Liver (tissue), 7 donors: ENCODE measurements at regions not wholly inside any gene's neighbourhood (a gene's known extent, or its start where the extent isn't known, plus 50 kb on each side); places are given as distances from the start of the nearest gene placed in this dataset.

ENCODE experiments used
- DNase-seq: peaks from one replicate; pipeline ENCODE4 v3.0.0-alpha.2; 2017; ENCODE audit warnings: low spot score
- H3K27ac ChIP-seq, 2 donors: one replicate each; pipeline ENCODE4 v1.7.0; 2013; ENCODE audit warnings: inconsistent platforms in 2 of 2, low read length in 2 of 2, control low read depth in 1 of 2, low read depth in 1 of 2, mild to moderate bottlenecking in 1 of 2
- H3K27me3 ChIP-seq, 4 donors: one replicate each; pipeline versions ENCODE4 v1.6.1 to v1.7.0; 2013; ENCODE audit warnings: low read length in 3 of 4, inconsistent platforms in 1 of 4, mild to moderate bottlenecking in 1 of 4, moderate library complexity in 1 of 4; ENCODE audit not compliant: control insufficient read depth in 4 of 4, insufficient read depth in 4 of 4
- H3K36me3 ChIP-seq, 4 donors: one replicate each; pipeline versions ENCODE4 v1.6.1 to v1.7.0; 2013; ENCODE audit warnings: low read length in 3 of 4, mild to moderate bottlenecking in 3 of 4, low read depth in 1 of 4, moderate library complexity in 1 of 4; ENCODE audit not compliant: control insufficient read depth in 4 of 4, insufficient read depth in 3 of 4
- H3K4me1 ChIP-seq, 4 donors: one replicate each; pipeline versions ENCODE4 v1.6.1 to v1.7.0; 2013; ENCODE audit warnings: low read length in 3 of 4, mild to moderate bottlenecking in 3 of 4, moderate library complexity in 1 of 4; ENCODE audit not compliant: control insufficient read depth in 4 of 4, insufficient read depth in 4 of 4
- H3K4me3 ChIP-seq, 3 donors: one replicate each; pipeline versions ENCODE4 v1.6.1 to v1.7.0; 2013; ENCODE audit warnings: low read length in 3 of 3, control low read depth in 1 of 3, low read depth in 1 of 3, mild to moderate bottlenecking in 1 of 3
- H3K9ac ChIP-seq, 2 donors: one replicate each; pipeline ENCODE4 v1.7.0; 2013; ENCODE audit warnings: low read length in 2 of 2, mild to moderate bottlenecking in 2 of 2, moderate library complexity in 2 of 2, control low read depth in 1 of 2, low read depth in 1 of 2
- H3K9me3 ChIP-seq, 4 donors: one replicate each; pipeline versions ENCODE4 v1.6.1 to v1.7.0; 2013; ENCODE audit warnings: low read length in 3 of 4; ENCODE audit not compliant: control insufficient read depth in 4 of 4
- ATF3 ChIP-seq: IDR thresholded peaks from 2 replicates; pipeline ENCODE4 v1.6.1; 2016; ENCODE audit warnings: antibody characterized with exemption
- EGR1 ChIP-seq, 2 donors: IDR thresholded peaks; 2 replicates each; pipeline ENCODE4 v1.6.1; 2016 to 2018; ENCODE audit warnings: antibody characterized with exemption in 2 of 2, low read depth in 2 of 2
- FOXA1 ChIP-seq: IDR thresholded peaks from 2 replicates; pipeline ENCODE4 v1.6.1; 2016; ENCODE audit warnings: antibody characterized with exemption
- FOXA2 ChIP-seq: IDR thresholded peaks from 2 replicates; pipeline ENCODE4 v1.6.1; 2016; ENCODE audit warnings: antibody characterized with exemption
- GABPA ChIP-seq, 2 donors: IDR thresholded peaks in 1 of 2; conservative IDR thresholded peaks in 1 of 2; 2 replicates each; pipeline ENCODE4 v1.6.1; 2016; ENCODE audit warnings: antibody characterized with exemption in 2 of 2, mild to moderate bottlenecking in 1 of 2, moderate library complexity in 1 of 2
- HNF4A ChIP-seq, 2 donors: conservative IDR thresholded peaks; 2 replicates each; pipeline ENCODE4 v1.6.1; 2016; ENCODE audit warnings: antibody characterized with exemption in 2 of 2, mild to moderate bottlenecking in 2 of 2
- HNF4G ChIP-seq: IDR thresholded peaks from 2 replicates; pipeline ENCODE4 v1.6.1; 2016; ENCODE audit warnings: antibody characterized with exemption
- MAX ChIP-seq: IDR thresholded peaks from 2 replicates; pipeline ENCODE4 v1.6.1; 2016; ENCODE audit warnings: antibody characterized with exemption
- RAD21 ChIP-seq, 2 donors: IDR thresholded peaks; 2 replicates each; pipeline ENCODE4 v1.6.1; 2016; ENCODE audit warnings: antibody characterized with exemption in 2 of 2, mild to moderate bottlenecking in 2 of 2
- REST ChIP-seq: IDR thresholded peaks from 2 replicates; pipeline ENCODE4 v1.6.1; 2016; ENCODE audit warnings: antibody characterized with exemption, mild to moderate bottlenecking
- RXRA ChIP-seq, 2 donors: IDR thresholded peaks; 2 replicates each; pipeline ENCODE4 v1.6.1; 2017 to 2018; ENCODE audit warnings: antibody characterized with exemption in 2 of 2, mild to moderate bottlenecking in 1 of 2
- TAF1 ChIP-seq: conservative IDR thresholded peaks from 2 replicates; pipeline ENCODE4 v1.6.1; 2016; ENCODE audit warnings: antibody characterized with exemption, mild to moderate bottlenecking
- YY1 ChIP-seq: IDR thresholded peaks from 2 replicates; pipeline ENCODE4 v1.6.1; 2016; ENCODE audit warnings: antibody characterized with exemption, mild to moderate bottlenecking
- WGBS: extraction: QIAGEN DNeasy Blood & Tissue Kit; methylation state at CpG from one replicate; pipeline ENCODE4 v1.1.7; 2013; 5-methylcytosine and 5-hydroxymethylcytosine counted together
- donor health status: healthy.
- donor health status: healthy.
- donor health status: healthy.
- donor health status: healthy.

GRCh38 chr15:94674296-94674695 lies 442.9 kb downstream of the MCTP2 start:
- Histone ChIP-seq H3K27me3 (peaks cover 0 to 10% (median 0%) of the 10 kb centered on the region in 4 donors), H3K4me3 (no peak overlapping the region), H3K36me3 (no peaks in the 10 kb centered on the region), H3K27ac (no peak overlapping the region), H3K9me3 (no peaks in the 10 kb centered on the region), H3K9ac (no peak overlapping the region), H3K4me1 (no peaks in the 10 kb centered on the region)
- TF ChIP-seq GABPA (IDR thresholded peaks at IDR 0.05 in 1 of 2, conservative IDR thresholded peaks at IDR 0.05 in 1 of 2) (no peak), HNF4G (no peak)
- 84% methylated on average over 10 of the region's 10 CpGs for WGBS
- no peak for DNase-seq

- Histone ChIP-seq H3K4me1 (no peaks in the 10 kb centered on the region), H3K27me3 (peaks cover 0 to 8% (median 0%) of the 10 kb centered on the region in 4 donors), H3K9me3 (no peaks in the 10 kb centered on the region), H3K4me3 (no peak overlapping the region), H3K27ac (no peak overlapping the region), H3K9ac (no peak overlapping the region), H3K36me3 (no peaks in the 10 kb centered on the region)
- WGBS, result 83% methylated on average over 9 of the region's 9 CpGs
- DNase-seq, result no peak
- TF ChIP-seq TAF1, result no peak
- no peak for TF ChIP-seq YY1
Measured at GRCh38 chr15:94677202-94677790, 445.9 kb downstream of the MCTP2 start.

GRCh38 chr15:94682171-94682570 lies 450.8 kb downstream of the MCTP2 start:
- Histone ChIP-seq H3K27ac (no peak overlapping the region), H3K36me3 (no peaks in the 10 kb centered on the region), H3K27me3 (peaks cover 0 to 10% (median 0%) of the 10 kb centered on the region in 4 donors), H3K4me1 (no peaks in the 10 kb centered on the region), H3K9me3 (no peaks in the 10 kb centered on the region), H3K9ac (no peak overlapping the region), H3K4me3 (no peak overlapping the region)
- 84% methylated on average over 3 of the region's 3 CpGs for WGBS
- TF ChIP-seq FOXA2 (no peak), MAX (no peak), EGR1 (IDR thresholded peaks at IDR 0.05; ENCODE audit: low read depth in 2 of 2) (no peak), REST (no peak), RAD21 (IDR thresholded peaks at IDR 0.05) (no peak)
- no peak for DNase-seq

GRCh38 chr15:94683902-94684301 lies 452.5 kb downstream of the MCTP2 start:
- TF ChIP-seq RAD21 (IDR thresholded peaks at IDR 0.05), result no peak
- TF ChIP-seq FOXA2, result no peak
- TF ChIP-seq YY1, result no peak
- no peak for TF ChIP-seq RXRA (IDR thresholded peaks at IDR 0.05)
- TF ChIP-seq ATF3, result no peak
- TF ChIP-seq FOXA1, result no peak
- no peak for TF ChIP-seq GABPA (IDR thresholded peaks at IDR 0.05 in 1 of 2, conservative IDR thresholded peaks at IDR 0.05 in 1 of 2)
- no peak for TF ChIP-seq TAF1
- TF ChIP-seq HNF4G, result no peak
- TF ChIP-seq REST, result no peak
- no peak for TF ChIP-seq EGR1 (IDR thresholded peaks at IDR 0.05; ENCODE audit: low read depth in 2 of 2)
- TF ChIP-seq MAX, result no peak
- no peak for TF ChIP-seq HNF4A (conservative IDR thresholded peaks at IDR 0.05)
- no peak for DNase-seq
- Histone ChIP-seq H3K4me1 (no peaks in the 10 kb centered on the region), H3K4me3 (no peak overlapping the region), H3K9me3 (no peaks in the 10 kb centered on the region), H3K9ac (no peak overlapping the region), H3K27me3 (peaks cover 0 to 10% (median 0%) of the 10 kb centered on the region in 4 donors), H3K27ac (no peak overlapping the region), H3K36me3 (no peaks in the 10 kb centered on the region)
- WGBS, result 64% methylated on average over 3 of the region's 3 CpGs
